Panc1 (cell line): ENCODE measurements at regions not wholly inside any gene's neighbourhood (a gene's known extent, or its start where the extent isn't known, plus 50 kb on each side); places are given as distances from the start of the nearest gene placed in this dataset.

ENCODE experiments used
- ATAC-seq: fragments of 200-7000 bp; cut with Tn5 transposase; 2 replicates; pipeline ENCODE4 v1.9.1; 2020; ENCODE audit warnings: mild to moderate bottlenecking, moderate library complexity
- BruUV-seq: library from RNA; stranded (reverse); fragments of 400-500 nt; replicated peaks from 2 replicates; lab custom pipeline; 2021; lab: Mats Ljungman, UMichigan
- CTCF ChIA-PET: fragments of 300-600 bp; sonication (Branson Sonifier 250); formaldehyde crosslinking; loops from one replicate; lab custom pipeline; 2022; ENCODE audit warnings: antibody characterized with exemption; lab: Charles Lee
- POLR2A ChIA-PET: fragments of 300-600 bp; sonication (Branson Sonifier 250); formaldehyde crosslinking; loops from one replicate; lab custom pipeline; 2022; ENCODE audit warnings: antibody characterized with exemption; lab: Charles Lee
- DNase-seq: peaks from one replicate; pipeline ENCODE4 v3.0.0-alpha.2; 2010; ENCODE audit warnings: low read depth, low spot score
- H3K27ac ChIP-seq: 2 replicates; pipeline ENCODE4 v1.5.1; 2011; ENCODE audit warnings: mild to moderate bottlenecking, low read length, inconsistent platforms
- H3K27me3 ChIP-seq: fragments of 200-500 bp; sonication (Bioruptor generic); 2 replicates; pipeline ENCODE4 v1.6.0; 2014; ENCODE audit warnings: low read length, inconsistent platforms; ENCODE audit not compliant: control insufficient read depth, insufficient read depth
- H3K36me3 ChIP-seq: fragments of 200-500 bp; sonication (Bioruptor generic); 2 replicates; pipeline ENCODE4 v1.5.1; 2014; ENCODE audit warnings: inconsistent platforms, mild to moderate bottlenecking, low read length, moderate library complexity; ENCODE audit not compliant: control insufficient read depth, insufficient read depth
- H3K4me1 ChIP-seq: 2 replicates; pipeline ENCODE4 v1.5.1; 2011; ENCODE audit warnings: inconsistent platforms, mild to moderate bottlenecking, low read length, moderate library complexity; ENCODE audit not compliant: control insufficient read depth, insufficient read depth
- H3K4me3 ChIP-seq, 2 experiments: 2 replicates each; pipeline ENCODE4 v1.5.1; 2011 to 2012; ENCODE audit warnings: low read depth in 2 of 2, low read length in 2 of 2, mild to moderate bottlenecking in 2 of 2, inconsistent platforms in 1 of 2, moderate library complexity in 1 of 2
- H3K9me3 ChIP-seq: fragments of 200-500 bp; sonication (Bioruptor generic); 2 replicates; pipeline ENCODE4 v1.5.1; 2014; ENCODE audit warnings: low read depth, mild to moderate bottlenecking, inconsistent platforms, low read length, moderate library complexity; ENCODE audit not compliant: control insufficient read depth, insufficient read depth
- CTCF ChIP-seq: fragments of 450-650 bp; IDR thresholded peaks from 2 replicates; pipeline ENCODE4 v1.5.1; 2017; ENCODE audit warnings: mild to moderate bottlenecking
- POLR2AphosphoS5 ChIP-seq: IDR thresholded peaks from 2 replicates; pipeline ENCODE4 v1.6.1; 2012; ENCODE audit warnings: mild to moderate bottlenecking, low read depth, low read length, moderate library complexity
- REST ChIP-seq, 2 experiments: IDR thresholded peaks; 2 replicates each; pipeline ENCODE4 v1.6.1; 2011 to 2012; ENCODE audit warnings: low read depth in 2 of 2, control low read depth in 1 of 2, low read length in 1 of 2, mild to moderate bottlenecking in 1 of 2, moderate library complexity in 1 of 2; ENCODE audit not compliant: insufficient read depth in 1 of 2
- SIN3A ChIP-seq: IDR thresholded peaks from 2 replicates; pipeline ENCODE4 v1.6.1; 2012; ENCODE audit warnings: low read depth, mild to moderate bottlenecking, low read length, moderate library complexity, borderline replicate concordance; ENCODE audit not compliant: insufficient read depth
- TCF7L2 ChIP-seq: IDR thresholded peaks from 2 replicates; pipeline ENCODE4 v1.6.1; 2011; ENCODE audit warnings: mild to moderate bottlenecking, low read depth, low read length, inconsistent platforms
- in situ Hi-C: cut with HindIII; loops from 2 replicates; pipeline ENCODE4 v1.10.0; 2016; ENCODE audit warnings: low sequenced_read_pairs, low pct_unique_long_range_greater_than_20kb
- intact Hi-C: fragments of 100-400 bp; cut with micrococcal nuclease; formaldehyde crosslinking; loops from one replicate; pipeline ENCODE4 v1.10.0; 2022; ENCODE audit not compliant: unreplicated experiment

- BruUV-seq, result no TSS peak
- Histone ChIP-seq H3K27me3 (no peaks in the 10 kb centered on the region), H3K9me3 (no peaks in the 10 kb centered on the region), H3K4me3 (no peak overlapping the region), H3K36me3 (no peaks in the 10 kb centered on the region), H3K27ac (no peak overlapping the region), H3K4me1 (no peaks in the 10 kb centered on the region)
- in situ Hi-C loops, result no loop called here
- DNase-seq (no peak), ATAC-seq (no peak)
- intact Hi-C loops, result no loop called here
- ChIA-PET POLR2A (no interaction called here), CTCF (no interaction called here)
- TF ChIP-seq TCF7L2 (no peak), SIN3A (no peak), POLR2AphosphoS5 (no peak)
Observed at GRCh38 chr9:96067004-96067403, 191.5 kb downstream of the ERCC6L2 start.

- no peaks in the 10 kb centered on the region; the same call in 1 of the 2 replicates for H3K27me3 ChIP-seq
- H3K4me3 ChIP-seq, result no peak overlapping the region
- in situ Hi-C loops (no loop called here), intact Hi-C loops (no loop called here)
- DNase-seq (no peak), ATAC-seq (no peak)
- TF ChIP-seq POLR2AphosphoS5 (no peak), TCF7L2 (no peak), SIN3A (no peak), CTCF (no peak)
- no peak overlapping the region for H3K27ac ChIP-seq
- BruUV-seq, result no TSS peak
- H3K36me3 ChIP-seq, result no peaks in the 10 kb centered on the region
- POLR2A ChIA-PET, result no interaction called here
- H3K4me1 ChIP-seq, result no peaks in the 10 kb centered on the region
- no peaks in the 10 kb centered on the region for H3K9me3 ChIP-seq
- CTCF ChIA-PET, result no interaction called here
Observed at GRCh38 chr9:96065482-96066251, 190.2 kb downstream of the ERCC6L2 start.

DNA sequence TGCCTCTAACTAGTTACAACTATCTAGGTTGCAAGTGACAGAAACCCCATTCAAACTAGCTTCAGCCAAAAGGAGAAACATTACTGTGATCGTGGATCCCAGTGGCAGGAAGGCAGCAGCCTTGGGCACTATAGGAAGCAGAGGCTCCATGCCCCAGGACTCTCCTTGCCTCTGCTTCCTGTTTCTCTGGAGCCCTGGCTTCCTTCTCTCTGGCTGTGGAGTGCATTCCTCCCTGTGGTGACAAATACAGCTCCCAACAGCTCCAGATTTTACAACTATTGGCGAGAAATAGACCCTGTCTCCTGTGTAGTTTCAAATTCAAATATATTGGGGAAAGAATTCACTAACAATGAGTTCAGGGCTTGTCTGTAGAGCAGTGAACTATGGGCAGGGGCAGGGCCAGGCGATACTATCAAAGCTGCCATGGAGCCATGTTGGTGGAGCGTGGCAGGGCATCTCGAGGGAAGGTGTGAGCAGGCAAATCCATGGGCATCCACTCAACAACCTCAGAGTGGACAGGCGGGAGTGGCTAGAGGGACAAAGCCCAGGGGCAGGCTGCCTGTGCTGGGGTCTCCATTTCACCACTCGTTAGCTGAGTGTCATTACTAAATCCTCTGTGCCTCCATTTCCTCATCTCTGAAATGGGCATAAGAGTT lies 189.5 kb downstream of the ERCC6L2 start:
- no TSS peak for BruUV-seq
- CTCF ChIA-PET, result no interaction called here
- H3K9me3 ChIP-seq, result no peaks in the 10 kb centered on the region
- H3K36me3 ChIP-seq, result no peaks in the 10 kb centered on the region
- no peaks in the 10 kb centered on the region; the same call in 1 of the 2 replicates for H3K27me3 ChIP-seq
- no peak overlapping the region for H3K27ac ChIP-seq
- ATAC-seq (no peak), DNase-seq (no peak)
- POLR2A ChIA-PET, result no interaction called here
- H3K4me3 ChIP-seq, result no peak overlapping the region
- in situ Hi-C loops (no loop called here), intact Hi-C loops (no loop called here)
- TF ChIP-seq POLR2AphosphoS5 (no peak), SIN3A (no peak), TCF7L2 (no peak), CTCF (no peak), REST (IDR thresholded peaks at IDR 0.05; ENCODE audit: insufficient read depth in 1 of 2, low read depth in 2 of 2, low read length in 1 of 2) (no peak)
- H3K4me1 ChIP-seq, result no peaks in the 10 kb centered on the region
